WTC11 (cell line): ENCODE measurements at regions not wholly inside any gene's neighbourhood (a gene's known extent, or its start where the extent isn't known, plus 50 kb on each side); places are given as distances from the start of the nearest gene placed in this dataset.

Experiments used
- ATF2 ChIP-seq: sonication (generic); formaldehyde crosslinking; IDR thresholded peaks from 2 replicates; pipeline ENCODE4 v1.8.1; 2022; ENCODE audit warnings: low read depth, missing genetic modification reagents, borderline replicate concordance
- ATF3 ChIP-seq: sonication (generic); formaldehyde crosslinking; conservative IDR thresholded peaks from 2 replicates; pipeline ENCODE4 v1.8.1; 2022; ENCODE audit warnings: mild to moderate bottlenecking, missing genetic modification reagents
- CTCF ChIP-seq: fragments of 200-600 bp; IDR thresholded peaks from 2 replicates; pipeline ENCODE4 v1.8.0; 2022; ENCODE audit warnings: antibody characterized with exemption
- EMX1 ChIP-seq: fragments of 250-450 bp; sonication (Bioruptor Pico); IDR thresholded peaks from 2 replicates; pipeline ENCODE4 v1.8.0; 2021; ENCODE audit warnings: mild to moderate bottlenecking
- ETV6 ChIP-seq: sonication (generic); formaldehyde crosslinking; IDR thresholded peaks from 2 replicates; pipeline ENCODE4 v1.8.1; 2022; ENCODE audit warnings: mild to moderate bottlenecking, missing genetic modification reagents
- JUN ChIP-seq: sonication (generic); formaldehyde crosslinking; IDR thresholded peaks from 2 replicates; pipeline ENCODE4 v1.8.0; 2023; ENCODE audit warnings: mild to moderate bottlenecking, missing genetic modification reagents
- NFYB ChIP-seq: sonication (generic); formaldehyde crosslinking; conservative IDR thresholded peaks from 2 replicates; pipeline ENCODE4 v1.8.0; 2022; ENCODE audit warnings: low read depth, missing genetic modification reagents
- NR2C2 ChIP-seq: sonication (generic); formaldehyde crosslinking; IDR thresholded peaks from 2 replicates; pipeline ENCODE4 v1.8.0; 2022; ENCODE audit warnings: mild to moderate bottlenecking, missing genetic modification reagents
- OVOL2 ChIP-seq: fragments of 250-450 bp; sonication (Bioruptor Pico); IDR thresholded peaks from 2 replicates; pipeline ENCODE4 v1.9.0; 2021; ENCODE audit warnings: mild to moderate bottlenecking, borderline replicate concordance
- SOX15 ChIP-seq: fragments of 250-450 bp; sonication (Bioruptor Pico); IDR thresholded peaks from 2 replicates; pipeline ENCODE4 v1.9.0; 2021; ENCODE audit warnings: mild to moderate bottlenecking
- ZBTB43 ChIP-seq: sonication (generic); formaldehyde crosslinking; IDR thresholded peaks from 2 replicates; pipeline ENCODE4 v1.8.1; 2023; ENCODE audit warnings: mild to moderate bottlenecking, missing genetic modification reagents
- ZNF121 ChIP-seq: sonication (generic); formaldehyde crosslinking; IDR thresholded peaks from 2 replicates; pipeline ENCODE4 v1.8.0; 2023; ENCODE audit warnings: missing genetic modification reagents

- TF ChIP-seq OVOL2 (CRISPR knock-in tag) = no peak
- no peak for TF ChIP-seq CTCF
- TF ChIP-seq ATF3 = no peak
- TF ChIP-seq ZNF121 = no peak
- TF ChIP-seq NR2C2 (CRISPR knock-in tag) = no peak
- TF ChIP-seq SOX15 (CRISPR knock-in tag) = no peak
- TF ChIP-seq ZBTB43 (CRISPR knock-in tag) = no peak
- no peak for TF ChIP-seq ATF2 (CRISPR knock-in tag)
- TF ChIP-seq NFYB = no peak
- TF ChIP-seq EMX1 = no peak
- TF ChIP-seq JUN (CRISPR knock-in tag) = no peak
- no peak for TF ChIP-seq ETV6 (CRISPR knock-in tag)
Observed at GRCh38 chr21:24436236-24436635, 1171.0 kb downstream of the MRPL39 start.
